Fibroblast of the aortic adventitia (primary cell): ENCODE measurements at regions not wholly inside any gene's neighbourhood (a gene's known extent, or its start where the extent isn't known, plus 50 kb on each side); places are given as distances from the start of the nearest gene placed in this dataset.

ENCODE experiments used
- DNase-seq: peaks from one replicate; pipeline ENCODE4 v3.0.0-alpha.2; 2010; ENCODE audit warnings: low read depth
- H3K4me3 ChIP-seq: 2 replicates; pipeline ENCODE4 v1.5.1; 2011; ENCODE audit warnings: low read depth, mild to moderate bottlenecking, control low read depth, low read length, moderate library complexity
- CTCF ChIP-seq: IDR thresholded peaks from 2 replicates; pipeline ENCODE4 v1.5.1; 2011; ENCODE audit warnings: mild to moderate bottlenecking, low read length, control low read depth, inconsistent platforms; ENCODE audit not compliant: insufficient read depth

- TF ChIP-seq CTCF: no peak
- no peak for DNase-seq
- no peak overlapping the region for H3K4me3 ChIP-seq
Measured at GRCh38 chr13:83197316-83197715, 685.0 kb downstream of the SLITRK1 start.

DNA sequence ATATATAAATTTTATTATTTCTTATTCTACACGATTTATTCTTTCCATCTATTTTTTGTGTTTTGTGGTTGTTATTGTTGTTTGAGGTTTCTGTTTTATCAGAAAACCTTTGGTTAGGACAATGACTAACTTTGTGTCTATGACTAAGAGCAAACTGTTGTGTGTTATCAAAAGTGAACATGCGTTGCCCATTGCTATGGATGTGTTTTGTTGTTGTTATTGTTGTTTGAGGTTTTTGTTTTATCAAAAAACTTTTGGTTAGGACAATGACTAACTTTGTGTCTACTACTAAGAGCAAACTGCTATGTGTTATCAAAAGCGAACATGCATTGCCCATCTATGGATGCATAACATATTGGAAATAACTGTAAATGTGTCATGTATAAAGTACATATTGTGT, 692.3 kb downstream of the SLITRK1 start:
- DNase-seq: no peak
- no peak overlapping the region for H3K4me3 ChIP-seq
- no peak for TF ChIP-seq CTCF

DNA sequence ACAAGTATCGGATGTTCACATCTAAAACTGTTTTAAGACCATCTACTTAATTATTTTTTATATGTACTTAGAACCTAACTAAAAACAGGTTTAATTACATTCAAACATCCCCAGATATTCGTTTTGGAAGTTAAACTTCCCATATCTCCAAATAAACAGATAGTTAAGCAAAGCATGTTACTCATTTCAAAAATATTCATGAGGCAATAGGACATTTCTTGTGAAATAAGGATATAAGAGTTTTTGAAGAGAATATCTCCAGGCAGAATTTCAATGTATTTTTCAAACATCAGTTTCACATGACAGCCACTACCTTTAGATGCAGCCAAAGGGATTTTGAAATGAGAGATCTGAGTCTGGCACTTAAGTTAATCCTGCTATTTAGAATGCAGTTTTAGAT, 697.5 kb downstream of the SLITRK1 start:
- peak; percentile 65 for DNase-seq
- H3K4me3 ChIP-seq: no peak overlapping the region
- no peak for TF ChIP-seq CTCF

- no peak for TF ChIP-seq CTCF
- DNase-seq: no peak
- H3K4me3 ChIP-seq: no peak overlapping the region
Measured at GRCh38 chr13:83184150-83184475, 698.2 kb downstream of the SLITRK1 start.

DNA sequence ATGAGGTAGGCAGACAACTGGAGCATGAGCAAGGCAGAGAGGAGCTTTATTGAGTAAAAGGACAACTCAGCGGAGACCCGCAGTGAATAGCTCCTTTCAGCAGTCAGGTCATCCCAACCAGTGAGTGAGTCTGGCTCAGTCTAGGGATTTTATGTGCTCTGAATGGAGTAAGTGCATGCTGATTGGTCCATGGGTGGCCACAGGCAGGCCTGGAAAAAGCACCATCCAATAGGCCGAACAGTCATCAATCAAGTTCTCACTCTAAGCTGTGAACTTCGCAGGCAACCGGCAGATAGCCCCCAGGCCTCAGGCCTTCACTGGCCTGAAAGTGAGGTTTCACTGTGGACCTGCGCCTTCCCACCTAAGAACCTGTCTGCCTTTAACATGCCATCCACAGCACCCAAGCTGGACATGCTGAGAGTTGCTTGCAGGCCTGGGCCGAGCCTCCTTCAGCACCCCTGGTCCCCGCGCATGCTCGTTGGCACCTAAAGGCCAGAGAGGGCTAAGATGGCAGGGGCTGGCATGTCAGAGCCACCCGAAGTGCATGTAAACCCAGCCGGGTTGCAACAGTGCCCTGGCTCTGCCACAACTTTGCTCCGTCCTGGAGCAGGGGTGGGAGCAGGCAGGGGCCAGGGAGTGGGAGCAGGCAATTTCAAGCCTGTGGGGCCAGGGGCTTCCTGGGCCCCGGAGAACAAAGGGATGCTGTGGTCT, 698.7 kb downstream of the SLITRK1 start:
- H3K4me3 ChIP-seq: no peak overlapping the region
- no peak for TF ChIP-seq CTCF
- DNase-seq: no peak

DNA sequence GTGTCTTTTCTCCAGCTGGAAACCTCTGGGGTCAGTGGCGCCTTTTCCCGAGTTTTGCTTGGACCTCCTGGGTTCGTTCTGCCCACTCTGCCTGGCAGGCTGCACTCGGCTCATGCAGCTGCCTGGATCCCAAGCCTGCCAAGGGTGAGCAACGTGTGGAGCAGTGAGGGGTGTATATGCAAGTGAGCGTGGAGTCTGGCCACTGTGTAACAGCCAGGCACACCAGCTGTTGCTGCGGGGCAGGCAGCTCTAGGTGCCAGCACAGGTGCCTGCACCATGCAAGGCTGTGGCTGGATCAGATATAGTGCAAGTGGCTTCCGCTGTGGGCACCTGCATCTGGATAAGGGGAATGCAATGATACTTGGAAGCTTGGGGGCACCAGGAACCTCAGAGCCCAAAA, 699.4 kb downstream of the SLITRK1 start:
- DNase-seq: no peak
- H3K4me3 ChIP-seq: no peak overlapping the region
- TF ChIP-seq CTCF: no peak

GRCh38 chr13:83178008-83178407, 704.3 kb downstream of the SLITRK1 start:
- DNase-seq: no peak
- H3K4me3 ChIP-seq: no peak overlapping the region
- TF ChIP-seq CTCF: no peak
